ENCODE measurements at regions not wholly inside any gene's neighbourhood (a gene's known extent, or its start where the extent isn't known, plus 50 kb on each side); places are given as distances from the start of the nearest gene placed in this dataset.

DNA sequence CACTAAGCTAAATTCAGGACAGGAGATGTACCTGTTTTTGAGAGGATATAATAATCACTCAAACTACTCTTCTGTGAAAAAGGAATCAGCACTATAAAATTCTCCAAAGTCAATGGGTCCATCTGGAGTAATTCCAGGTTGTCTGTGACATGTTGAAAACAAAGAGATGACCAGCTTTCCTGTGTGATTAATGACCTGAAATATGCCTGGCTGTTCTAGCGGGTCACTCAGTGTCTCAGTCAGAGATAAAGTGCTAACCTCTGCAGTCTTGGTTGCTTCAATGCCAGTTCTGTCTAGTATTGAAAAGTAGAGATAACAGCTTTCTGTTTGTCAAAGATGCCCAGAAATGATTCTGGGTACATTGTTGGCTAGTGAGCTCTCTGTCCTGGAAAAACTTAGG is 722.6 kb upstream of the TENM4 start:
- no peak for DNase-seq

DNA sequence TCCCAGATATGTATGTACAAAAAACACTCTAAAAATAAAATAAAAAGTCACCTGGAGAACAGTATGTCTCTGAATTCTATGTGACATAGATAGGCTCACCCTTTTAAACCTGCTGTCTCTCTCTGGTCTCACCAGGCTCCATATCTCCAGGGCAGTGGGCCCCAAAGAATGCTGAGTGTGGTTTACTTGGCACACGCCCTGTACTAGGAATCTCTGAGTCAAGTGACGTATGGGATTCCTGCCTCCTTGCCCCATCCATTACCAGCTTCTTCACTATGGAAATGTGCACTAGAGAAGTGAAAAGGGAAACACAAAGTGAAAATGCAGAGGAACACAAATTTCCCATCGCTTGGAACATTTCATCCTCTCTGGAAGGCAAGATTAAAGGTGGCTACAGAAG is 722.2 kb upstream of the TENM4 start:
- DNase-seq: no peak

DNA sequence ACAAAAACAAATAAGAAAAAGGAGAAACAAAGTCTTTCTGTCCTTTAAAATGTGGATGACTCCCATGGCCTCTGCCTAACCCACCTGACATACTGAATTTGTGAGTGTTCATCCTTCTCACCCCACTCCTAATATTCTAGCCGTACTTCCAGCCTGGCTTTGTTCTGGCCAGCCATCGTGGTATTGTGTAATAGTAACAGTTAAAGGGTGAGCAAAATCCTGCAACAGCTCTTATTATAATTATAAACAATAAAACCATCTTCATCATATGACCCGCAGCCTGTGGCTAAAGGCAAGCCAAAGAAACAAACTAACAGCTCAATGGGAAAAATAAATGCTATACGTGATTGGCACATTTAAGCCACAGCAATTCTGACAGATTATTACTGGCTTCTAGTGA is 721.6 kb upstream of the TENM4 start:
- no peak for DNase-seq

DNA sequence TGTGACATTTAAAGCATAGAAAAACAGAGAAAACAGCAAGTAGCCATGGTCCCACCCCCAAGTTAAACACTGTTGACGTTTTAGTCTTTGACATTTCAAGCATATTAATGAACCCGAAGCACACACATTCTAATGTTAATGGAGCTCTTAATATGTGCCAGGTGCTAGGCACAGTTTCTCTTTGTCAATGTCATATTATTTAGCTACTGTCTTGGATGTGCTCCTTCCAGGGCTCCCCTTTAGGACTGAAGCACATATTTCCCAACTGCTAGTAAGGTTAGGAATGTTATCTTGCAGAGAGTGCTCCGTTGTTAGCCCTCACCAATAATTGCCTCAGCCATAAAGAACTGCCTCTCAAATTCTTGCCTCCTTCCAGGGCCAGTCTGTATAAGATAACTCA is 716.6 kb upstream of the TENM4 start:
- DNase-seq: no peak

DNA sequence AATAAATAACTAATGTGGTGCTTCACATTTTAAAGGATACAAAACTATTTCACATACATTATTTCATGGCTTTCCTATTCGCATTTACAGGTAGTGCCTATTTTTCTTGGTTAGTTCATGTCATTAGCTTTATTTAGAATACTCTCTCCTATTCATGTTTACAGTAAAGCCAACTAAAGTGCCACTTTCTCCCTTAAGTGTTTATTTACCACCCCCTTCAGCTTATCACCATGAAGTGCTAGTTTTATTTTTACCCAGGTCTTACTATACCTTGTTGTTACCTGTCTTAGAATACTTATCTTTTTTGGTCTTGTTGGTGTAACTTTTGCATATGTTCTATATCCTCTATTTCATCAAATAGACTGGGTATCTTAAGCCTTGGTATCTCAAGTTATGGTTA is 715.2 kb upstream of the TENM4 start:
- DNase-seq: peak; percentile 19

DNA sequence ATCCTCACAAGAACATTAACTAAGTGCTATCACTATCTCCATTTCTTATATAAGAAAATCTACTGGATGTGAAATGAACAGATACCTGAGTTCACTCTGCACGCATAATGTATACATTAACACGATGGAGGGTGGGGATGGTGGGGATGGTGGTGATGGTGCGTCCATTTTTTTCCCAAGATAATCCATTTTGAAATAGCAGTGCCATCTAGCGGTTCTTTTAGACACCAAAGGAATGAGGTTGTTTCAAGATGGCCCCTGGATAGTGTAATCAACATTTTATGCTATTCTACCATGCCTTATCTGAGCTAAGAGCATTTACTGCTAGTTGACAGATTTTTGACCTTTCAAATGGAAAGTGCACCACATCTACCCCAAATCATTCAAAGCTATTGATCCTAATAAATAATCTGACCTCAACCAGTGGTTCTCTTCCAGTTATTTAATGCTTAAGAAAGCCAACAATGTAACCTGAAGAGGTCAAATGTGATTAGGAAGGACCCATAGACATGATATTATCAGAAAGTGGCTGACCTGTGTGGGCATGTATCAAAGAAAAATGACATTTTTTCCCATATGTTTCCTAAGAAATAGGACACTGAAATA is 714.7 kb upstream of the TENM4 start:
- DNase-seq: peak; percentile 88

DNA sequence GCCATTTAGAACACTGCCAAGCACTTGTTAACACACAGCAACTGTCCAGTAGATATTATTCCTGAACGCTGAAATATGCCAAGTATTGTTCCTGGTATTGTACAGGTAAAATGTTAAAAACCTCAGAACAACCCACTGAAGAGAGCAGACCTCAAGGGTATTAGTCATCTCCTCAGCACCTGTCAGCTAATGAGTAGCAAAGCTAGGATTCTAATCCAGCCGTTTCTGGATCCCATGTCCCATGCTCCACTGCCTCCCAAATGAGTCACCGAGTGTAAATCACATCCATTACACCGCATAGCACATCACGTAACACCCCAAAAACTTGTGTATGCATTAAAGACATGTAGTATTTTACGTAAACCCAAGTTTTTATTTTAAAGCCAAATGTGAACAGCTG is 705.4 kb upstream of the TENM4 start:
- peak; percentile 99 for DNase-seq

DNA sequence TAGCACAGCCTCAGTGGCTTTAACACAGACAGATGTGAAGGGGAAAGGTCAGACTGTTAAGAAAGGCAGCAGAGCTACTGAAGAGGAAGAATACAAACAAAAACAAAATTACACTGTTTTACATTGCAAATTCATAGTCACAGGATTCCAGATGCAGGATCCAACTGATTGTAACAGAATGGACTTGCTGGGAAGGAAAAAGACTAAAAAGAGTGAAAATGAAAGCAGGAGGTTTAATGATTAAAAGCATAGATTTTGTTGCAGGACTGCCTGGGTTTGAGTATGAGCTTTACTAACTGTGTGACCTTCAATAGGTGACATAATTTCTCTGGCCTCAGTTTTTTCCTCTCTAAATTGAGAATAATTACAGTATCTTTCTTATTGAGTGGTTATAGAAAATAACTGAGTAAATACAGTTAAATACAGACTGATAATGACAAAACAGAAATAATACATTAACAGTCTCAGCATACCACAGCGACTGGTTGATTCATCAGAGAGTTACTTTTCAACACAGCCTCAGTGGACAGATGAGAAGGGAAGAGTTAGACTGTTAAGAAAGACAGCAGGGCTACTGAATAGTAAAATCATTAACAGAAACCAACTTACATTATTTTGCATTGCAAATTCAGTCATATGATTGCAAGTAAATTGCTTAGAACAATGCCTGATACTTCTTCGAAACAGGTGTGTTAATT is 704.2 kb upstream of the TENM4 start:
- DNase-seq: peak; percentile 40

DNA sequence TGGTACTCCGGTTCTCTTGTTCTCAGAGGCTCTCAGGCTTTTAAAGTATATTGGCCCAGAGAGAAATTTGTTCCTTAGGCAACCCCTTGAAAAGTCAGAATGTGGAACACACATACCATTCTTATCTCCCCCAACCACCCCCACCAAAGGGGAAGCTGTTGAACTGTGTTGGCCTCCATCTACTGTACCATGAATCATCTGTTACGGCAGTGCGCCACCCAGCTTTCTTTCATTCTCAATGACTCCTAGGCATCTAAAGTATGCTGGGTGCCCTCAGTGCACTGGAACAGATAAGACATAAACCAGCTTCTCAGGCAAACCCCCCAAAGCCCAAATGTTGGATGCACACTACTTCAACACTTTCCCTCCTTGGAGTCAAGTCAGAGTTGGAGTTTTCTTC is 696.2 kb upstream of the TENM4 start:
- DNase-seq: no peak

DNA sequence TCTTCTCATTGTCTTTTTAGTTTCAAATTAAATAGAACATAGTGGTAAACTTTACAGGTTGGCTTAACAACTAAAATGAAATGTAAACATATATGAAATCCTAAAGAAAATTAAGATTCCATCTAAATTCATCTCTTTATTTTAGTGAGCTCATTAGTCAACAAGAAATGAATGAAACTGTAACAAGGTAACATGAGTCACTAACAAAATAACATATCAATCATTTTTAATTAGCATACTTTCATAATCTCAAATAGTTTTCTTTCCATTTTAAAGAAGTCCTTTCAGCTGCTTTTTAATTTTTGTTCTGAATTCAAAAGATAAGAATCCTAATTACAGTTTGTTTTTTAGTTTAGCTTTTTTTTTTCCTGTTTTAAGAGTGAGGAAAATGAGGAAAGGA is 688.6 kb upstream of the TENM4 start:
- no peak for DNase-seq

DNA sequence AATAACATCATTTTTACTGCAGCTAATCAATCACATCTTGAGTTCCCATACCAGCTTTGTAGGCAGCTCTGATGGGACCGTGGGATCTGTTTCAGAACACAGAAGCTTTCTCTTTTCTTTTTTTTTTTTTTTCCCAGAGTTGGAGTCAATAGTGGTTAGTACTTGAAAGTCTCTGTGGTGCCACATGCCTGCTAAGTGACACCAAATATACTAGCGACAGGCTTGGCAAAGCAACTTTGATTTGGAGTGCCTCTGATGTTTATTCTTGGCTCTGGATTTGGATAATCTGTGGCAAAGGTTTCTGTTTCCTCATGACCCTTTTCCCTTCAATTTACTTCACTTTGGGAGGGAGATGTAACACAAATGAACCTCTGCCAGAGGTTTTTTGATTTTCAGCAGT is 681.4 kb upstream of the TENM4 start:
- DNase-seq: no peak

DNA sequence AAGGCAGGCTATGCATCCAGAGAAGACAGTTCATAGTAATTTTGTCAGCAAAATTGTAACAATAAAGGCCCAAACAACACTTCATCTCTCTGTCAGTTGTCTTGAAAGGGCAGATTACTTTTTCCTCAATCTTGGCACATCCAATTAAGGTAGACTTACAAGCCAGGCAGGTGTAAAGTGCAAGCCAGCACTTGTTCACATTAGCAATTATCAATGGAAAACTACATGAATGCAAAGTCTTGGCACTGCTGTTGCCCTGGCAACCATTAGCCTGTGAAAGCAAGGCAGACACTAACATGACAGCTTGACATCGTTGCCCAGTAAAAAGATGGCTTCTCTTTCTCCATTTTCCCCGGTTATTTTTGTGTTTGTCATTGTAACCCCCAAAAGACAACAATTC is 677.2 kb upstream of the TENM4 start:
- DNase-seq: peak; percentile 21

DNA sequence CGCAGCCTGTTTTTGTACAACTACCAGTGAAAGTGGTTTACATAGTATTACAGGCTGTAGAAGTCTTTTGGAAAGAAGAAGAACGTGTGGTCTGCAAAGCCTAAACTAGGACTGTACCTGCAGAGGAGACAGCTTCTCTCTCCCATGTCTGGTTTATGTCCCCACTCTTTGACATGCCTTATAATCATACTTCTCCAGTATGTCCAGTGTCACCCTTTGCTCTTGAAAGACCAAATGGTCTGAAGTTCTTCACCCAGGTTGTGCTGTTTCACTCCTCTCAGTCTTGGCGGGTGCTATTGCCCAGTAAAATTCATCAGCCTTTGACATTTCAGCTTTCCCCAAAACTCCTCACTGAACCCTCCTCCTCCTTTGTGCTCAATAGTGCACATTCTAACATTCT is 676.0 kb upstream of the TENM4 start:
- no peak for DNase-seq

DNA sequence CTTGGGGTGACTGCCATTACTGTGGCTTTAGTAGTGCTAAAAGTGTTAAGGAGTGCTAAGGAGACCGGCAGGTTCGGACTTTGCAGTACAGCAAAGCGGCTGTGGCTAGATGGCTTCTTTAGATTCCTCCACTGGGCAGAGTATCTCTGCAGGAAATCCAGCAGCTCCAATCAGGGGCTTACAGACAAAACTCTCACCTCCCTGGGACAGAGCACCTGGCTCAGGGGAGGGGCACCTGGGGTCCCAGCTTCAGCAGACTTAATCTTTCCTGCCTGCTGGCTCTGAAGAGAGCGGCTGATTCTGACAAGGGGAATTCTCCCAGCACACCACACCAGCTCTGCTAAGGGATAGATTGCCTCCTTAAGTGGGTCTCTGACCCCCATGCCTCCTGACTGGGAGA is 668.8 kb upstream of the TENM4 start:
- DNase-seq: no peak

DNA sequence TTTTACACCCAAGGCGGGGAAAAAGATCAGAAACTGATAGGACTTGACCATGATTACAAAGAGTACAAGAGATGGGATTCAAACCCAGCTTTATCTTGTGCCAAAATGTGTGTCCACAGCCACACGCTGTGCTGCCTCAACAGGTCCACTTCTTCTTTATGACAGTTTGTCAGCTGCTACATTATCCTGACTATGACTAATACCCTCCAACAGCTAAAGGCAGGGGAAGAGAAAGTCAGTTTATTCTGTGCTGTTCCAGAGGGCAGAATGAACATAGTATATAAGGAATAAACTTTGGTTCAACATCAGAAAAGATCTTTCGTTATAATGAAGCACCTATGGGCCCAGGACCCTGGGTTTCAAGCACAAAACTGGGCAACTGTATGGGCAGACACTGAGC is 668.2 kb upstream of the TENM4 start:
- DNase-seq: no peak

DNA sequence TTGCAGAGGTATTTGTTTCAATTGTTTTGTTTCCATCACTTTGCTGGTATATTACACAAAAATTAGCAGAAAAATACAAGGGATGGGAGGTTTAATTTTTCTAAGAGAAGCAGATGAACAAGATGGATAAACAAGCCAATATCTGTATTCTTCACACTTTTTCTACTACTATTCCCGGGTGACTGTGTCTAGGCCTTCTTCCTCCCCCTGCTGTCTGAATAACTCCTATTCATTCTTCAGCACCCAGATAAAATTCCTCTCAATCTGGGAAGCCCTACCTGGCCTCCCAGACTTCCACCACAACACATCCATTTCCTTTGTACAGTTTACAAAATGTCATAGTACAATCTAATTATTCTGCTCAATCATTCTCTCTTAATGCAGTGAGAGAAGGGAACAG is 666.6 kb upstream of the TENM4 start:
- DNase-seq: no peak

DNA sequence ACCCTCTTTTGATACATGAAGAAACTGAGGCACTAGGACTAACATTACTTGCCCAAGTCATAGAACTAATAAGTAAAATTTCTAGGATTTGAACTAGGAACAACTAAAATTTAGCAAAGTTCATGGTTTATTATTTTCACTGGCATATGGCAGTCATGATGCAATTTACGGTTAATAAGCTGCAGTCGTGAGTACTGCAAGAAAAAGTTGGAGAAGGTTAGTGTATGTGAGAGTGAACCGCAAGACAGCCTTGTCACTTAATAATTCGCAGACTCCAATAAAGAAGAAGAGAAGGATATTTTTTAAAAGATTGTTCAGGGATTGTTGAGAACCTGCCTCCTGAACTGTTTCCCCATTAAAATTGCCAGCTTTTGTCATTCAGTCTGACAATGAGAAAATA is 663.4 kb upstream of the TENM4 start:
- DNase-seq: no peak

DNA sequence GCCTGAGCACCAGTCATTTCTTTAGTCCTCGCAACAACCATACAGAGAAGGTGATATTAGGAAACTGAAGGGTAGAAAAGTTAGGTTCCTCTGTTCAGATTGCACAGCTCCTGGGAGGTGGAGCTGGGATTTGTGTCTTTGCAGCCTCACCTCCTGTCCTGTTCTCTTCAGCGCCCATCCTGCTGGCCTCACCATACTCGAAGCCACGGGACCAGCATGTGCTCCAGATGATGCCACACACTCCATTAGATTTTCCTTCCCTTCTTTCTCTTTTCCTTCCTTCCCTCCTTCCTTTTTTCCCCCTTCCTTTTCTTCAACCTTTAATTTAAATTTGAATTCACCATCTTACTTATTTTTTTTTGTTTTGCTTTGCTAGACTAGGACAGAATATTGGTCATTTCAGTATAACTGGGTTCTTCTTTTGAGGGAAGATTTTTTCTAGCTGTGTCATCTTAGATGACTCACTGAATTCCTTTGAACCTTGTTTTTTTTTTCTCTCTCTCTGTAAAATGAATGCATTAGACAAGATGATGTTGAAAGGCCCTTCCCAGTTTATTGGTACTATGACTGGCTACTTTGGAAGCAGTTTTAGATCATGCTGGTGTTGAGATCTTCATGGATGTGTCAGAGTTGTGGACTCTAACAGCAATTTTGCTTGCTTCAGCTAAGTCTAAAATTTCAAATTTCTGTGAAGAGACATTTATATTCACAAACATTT is 662.5 kb upstream of the TENM4 start:
- DNase-seq: peak; percentile 75

DNA sequence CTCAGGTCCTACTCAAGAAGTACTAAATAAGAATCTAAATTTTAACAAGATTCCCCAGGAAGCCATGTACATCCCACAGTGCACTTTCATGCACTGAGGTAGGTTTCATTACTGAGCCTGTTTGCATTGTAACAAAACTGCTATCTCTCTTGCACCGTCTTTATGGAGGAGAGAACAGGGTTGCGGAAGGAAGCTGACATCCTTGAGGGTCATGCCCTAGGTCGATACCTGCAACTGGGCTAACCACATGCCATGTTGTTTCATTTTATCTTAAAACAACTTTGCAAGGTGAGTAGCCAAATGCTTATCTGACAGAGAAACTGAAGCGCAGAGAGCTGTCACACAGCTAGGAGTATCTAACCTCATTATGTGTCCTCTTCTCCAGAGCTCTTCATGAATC is 656.3 kb upstream of the TENM4 start:
- no peak for DNase-seq

DNA sequence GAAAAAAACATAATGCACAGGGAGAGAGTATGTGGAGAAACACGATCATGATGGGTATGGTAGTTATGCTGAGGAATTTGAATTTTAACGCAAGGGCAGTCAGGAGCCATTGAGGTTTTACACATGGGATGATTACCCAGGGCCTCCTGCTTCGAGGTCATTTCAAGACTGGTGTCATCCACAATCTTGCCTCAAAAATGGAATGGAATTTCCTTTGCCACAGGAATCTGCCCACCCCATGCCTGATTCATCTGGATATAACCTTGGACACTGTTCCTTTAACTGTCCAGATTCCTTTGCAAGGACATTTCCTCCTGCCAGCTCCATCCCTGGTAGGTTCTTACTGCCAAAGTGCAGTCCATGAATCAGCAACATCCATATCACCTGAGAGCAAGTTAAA is 655.9 kb upstream of the TENM4 start:
- no peak for DNase-seq

DNA sequence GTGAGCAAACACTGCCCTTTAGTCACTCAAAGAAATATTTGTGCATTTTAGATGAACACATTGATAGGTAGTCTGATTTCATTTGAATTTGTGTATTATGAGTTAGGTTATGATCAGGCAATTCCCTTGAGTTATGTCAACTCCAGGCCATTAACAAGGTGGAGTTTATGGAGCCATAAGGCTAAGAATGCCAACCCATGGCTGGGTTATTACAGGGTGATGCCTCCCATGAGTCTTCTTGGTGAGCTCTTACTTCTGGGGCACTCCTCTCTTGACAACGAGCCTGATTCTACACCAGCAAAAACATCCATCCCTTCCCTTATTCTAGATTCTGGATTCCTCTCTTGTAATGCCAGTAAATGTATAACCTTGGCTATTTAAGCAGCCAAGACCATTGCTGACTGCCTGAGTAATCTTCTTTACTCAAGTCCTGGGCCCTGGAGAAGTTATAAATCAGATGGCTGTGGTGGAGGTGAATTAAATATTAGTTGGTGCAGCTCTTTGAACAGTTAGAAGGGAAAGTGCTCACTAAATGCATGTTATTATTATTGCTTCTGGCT is 645.7 kb upstream of the TENM4 start:
- DNase-seq: no peak

DNA sequence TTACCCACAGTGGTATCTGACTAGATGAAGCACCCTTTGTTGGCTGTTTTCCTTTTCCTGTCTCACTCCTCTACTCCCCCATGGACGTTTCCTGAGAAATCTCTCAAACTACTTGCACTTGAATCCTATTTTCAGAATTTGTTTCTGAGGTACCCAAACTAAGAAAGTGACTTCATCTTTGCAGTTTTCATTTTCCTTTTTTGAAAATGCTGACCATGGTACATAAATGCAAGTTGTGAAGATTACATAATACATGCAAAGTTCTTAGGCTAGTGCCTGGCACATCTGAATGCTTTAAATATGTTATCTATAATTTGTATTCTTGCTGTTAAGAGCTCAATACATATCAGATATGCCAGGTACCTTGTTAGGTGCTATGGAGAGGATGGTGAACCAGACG is 644.7 kb upstream of the TENM4 start:
- DNase-seq: no peak

DNA sequence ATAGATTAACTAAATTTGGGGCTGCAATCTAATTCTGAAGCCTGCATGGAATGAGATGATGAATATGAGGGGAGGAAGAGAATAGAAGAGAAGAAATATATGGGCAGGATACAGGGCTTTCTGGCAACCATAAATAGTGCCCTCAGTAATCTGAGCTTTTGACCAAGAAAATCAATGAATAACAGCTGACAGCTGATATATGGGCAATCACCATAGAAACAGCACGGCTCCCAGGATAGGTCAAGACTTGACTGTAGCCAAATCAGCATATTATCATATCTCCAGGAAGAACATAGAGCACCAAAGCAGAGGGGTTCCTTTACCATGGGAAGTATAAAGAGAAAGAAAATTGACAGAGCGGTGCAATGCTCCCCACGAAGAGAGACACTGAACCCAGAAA is 643.8 kb upstream of the TENM4 start:
- no peak for DNase-seq

DNA sequence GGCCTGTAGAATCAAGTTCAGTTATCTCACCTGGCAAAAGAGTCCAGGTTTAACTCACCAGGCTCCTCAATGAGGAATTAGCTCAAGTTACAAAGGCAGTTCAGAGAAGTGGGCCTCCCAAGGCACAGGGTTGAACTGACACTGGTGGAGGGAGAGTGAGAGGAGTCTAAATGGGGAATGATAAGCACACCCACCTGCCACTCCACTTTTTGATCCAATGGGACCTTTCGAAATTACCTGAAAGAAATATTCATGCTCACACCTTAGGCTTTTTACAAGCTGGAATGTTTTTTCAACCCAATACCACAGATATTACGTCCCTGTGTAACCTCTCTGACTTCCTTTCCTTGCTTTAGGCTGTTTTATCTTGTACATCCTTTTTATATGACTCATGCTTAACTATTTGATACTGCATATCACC is 642.7 kb upstream of the TENM4 start:
- DNase-seq: no peak

All from DMS53 (cell line).